ENCODE measurements at regions not wholly inside any gene's neighbourhood (a gene's known extent, or its start where the extent isn't known, plus 50 kb on each side); places are given as distances from the start of the nearest gene placed in this dataset.
A peak's percentile ranks its signal among the peaks of the same experiment; 100 is the strongest.

DNA sequence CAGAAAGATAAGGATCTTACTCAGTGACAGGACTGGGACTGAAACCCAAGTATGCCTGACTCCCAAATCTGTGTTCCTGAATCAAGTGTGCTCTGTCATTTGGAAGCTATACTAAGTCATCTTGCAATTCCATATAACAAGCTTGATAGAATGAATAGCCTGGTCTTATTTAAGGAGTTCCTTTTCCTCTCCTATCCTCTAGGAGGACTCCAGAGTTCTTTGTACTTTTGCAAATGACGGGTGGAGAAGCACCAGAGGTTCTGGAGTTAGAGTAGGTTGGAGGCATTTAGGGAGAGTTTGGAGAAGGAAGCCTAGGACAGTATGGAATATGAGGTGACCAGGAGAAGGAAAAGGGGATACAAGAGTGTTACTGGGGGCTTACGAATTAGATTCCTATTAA is 92.9 kb upstream of the RCN1 start:
- no peak for DNase-seq

DNA sequence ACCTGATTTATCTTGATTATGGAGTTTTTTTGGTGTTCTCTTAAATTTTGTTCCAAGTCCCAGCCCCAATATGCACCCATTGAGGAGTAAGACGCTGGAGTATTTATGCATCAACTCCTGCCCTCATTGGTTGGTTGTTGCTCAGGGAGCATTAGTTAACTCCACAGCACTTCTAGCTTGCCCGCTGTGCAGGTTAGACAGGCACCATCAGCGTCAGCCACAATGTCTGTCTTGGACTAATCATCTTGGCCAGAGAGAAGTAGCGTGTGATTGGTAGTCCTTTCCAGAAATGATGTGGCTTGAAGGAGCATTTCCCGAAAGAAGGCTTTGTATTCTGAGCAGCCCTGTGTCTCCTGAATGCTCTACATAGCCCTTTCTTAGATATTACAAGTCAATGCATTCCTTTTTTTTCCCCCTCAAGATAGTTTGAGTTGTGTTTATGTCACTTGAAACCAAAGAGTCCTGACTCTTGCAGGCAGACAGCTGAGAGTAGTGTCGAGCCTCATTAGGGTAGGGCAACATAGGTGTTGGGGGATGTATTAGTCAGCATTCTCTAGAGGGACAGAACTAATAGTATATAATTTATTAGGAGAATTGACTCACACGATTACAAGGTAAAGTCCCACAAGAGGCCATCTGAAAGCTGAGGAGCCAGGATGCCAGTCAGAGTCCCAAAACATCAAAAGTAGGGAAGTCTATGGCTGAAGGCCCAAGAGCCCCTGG is 94.6 kb upstream of the RCN1 start:
- DNase-seq: no peak

DNA sequence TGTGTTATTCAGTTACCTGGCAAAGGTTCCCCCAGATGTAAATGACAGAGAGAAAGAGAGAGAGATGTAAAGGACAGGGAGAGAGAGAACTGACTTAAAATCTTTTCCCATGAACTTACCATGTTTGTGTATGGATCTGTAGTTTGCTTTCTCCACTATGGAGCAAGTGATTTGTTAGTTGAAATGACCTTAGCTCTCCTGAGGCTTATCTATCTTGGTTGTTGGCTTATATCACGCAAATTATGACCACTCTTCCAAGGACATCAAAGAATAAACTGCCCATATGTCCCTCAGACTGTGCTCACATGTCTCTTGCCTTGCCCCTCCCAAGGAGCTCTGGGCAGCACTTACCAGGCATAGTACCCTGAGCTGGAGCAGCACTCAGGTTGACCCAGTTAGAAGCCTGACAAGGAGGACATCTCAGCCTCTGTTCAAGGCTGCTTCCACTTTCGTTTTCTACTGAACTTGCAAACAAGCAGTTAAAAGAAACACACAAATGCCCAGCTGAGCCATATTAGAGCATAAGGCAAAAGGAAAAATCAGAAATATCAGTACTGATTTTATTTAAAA is 95.3 kb upstream of the RCN1 start:
- DNase-seq: no peak

DNA sequence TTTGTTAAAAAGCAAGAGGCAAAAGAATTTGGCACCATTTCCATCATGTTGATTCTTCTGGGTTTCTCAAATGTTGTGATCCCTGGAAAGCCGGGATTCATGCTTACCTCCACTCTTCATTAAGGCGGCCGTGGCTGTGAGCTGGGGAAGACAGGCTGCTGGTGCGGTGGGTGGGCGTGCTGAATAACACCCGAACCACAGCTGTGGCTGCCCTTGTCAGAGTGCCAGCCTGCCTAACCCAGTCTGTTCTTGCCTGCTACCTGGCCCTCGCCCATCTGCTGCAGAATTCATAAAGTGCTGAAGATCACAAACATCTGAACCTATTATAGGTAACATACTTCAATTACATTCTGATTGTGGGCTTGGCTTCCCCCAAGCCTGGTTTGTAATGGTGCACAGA is 95.8 kb upstream of the RCN1 start:
- DNase-seq: no peak

DNA sequence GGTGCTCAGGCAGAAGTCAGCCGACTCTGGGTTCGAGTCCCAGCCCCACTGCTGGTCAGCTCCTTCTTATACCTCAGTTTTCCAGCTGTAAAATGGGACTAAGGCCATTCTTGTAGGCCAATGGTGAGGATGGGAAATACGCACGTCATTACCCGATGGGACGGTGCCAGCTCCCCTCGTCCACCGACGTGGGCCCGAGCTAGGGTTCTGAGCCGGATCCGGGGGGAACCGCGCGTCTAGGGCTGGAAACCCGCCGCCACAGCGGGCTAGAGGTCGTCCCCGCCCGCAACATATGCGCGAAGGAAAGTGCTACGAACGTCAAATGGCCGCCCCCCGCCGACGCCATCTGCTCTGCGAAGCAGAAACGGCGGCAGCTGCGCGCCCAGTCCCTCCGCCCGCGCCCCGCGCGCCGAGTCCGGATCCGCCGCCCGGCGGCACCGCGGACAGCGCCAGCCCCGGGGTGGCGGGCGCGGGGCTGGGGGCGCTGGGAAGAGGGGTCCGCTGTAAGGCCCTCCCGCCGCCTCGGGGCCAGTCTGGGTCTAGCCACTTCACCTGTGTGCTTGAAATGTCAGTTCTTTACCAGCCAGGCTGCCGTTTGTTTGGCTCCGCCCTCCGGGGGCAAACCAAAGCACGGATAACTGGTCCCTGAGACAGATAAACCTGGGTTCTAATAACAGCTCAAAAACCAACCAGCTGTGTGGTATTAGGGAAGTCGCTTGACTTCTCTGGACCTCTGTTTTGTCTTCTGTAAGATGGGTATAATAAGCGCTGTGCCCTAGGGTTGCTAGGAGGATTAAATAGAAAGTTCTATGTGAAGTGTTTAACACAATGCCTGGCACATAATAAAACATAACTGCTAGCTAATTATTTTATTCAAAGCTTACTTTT is 103.5 kb upstream of the RCN1 start:
- DNase-seq: no peak

DNA sequence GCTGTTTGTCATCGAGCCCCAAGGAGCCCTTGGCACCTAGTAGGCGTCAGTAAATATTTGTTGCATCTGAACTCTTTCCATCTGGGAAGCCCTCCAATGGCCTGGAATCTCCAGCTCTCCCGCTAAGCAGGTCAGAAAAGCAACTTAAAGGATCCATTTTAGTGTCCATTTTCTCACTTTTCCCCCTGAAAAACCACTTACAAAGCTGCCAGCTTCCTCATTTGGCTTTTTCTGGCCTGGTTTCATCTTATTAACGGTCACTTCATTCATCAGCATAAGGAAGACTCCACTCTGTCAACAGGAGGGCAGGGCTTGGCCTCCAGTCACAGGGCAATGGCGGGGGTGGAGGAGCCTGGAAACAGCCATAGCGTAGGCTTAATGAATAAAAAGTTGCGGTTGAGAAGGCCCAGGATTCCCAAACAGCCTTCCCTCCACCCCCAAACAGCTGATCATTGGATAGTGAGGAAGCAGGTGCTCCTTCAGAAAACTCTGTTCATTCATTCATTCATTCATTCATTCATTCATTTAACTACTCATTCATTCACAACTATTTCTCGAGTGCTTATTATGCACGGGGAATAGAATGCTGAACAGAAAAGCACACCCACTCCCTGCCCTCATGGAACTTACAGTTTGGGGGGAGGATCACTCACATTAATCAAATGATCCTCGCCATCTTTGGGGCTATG is 104.5 kb upstream of the RCN1 start:
- no peak for DNase-seq

DNA sequence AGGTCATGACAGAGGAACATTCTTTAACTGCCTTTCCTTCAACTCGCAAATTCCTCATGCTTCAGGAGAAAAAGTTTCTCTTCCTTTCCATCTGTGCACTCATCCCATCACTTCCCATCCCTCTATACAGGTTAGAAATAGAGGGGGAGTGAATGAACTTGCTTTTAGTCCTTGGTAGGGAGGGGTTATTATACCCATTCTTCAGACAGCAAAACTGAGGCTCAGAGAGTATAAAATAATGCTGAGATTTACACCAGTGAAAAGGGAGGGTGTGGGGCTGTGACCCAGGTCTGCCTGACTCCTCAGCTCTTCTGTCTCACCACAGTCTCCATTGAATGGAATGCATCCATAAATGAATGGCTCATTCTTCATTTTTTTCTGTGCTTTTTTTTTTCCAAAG is 109.4 kb upstream of the RCN1 start:
- no peak for DNase-seq

DNA sequence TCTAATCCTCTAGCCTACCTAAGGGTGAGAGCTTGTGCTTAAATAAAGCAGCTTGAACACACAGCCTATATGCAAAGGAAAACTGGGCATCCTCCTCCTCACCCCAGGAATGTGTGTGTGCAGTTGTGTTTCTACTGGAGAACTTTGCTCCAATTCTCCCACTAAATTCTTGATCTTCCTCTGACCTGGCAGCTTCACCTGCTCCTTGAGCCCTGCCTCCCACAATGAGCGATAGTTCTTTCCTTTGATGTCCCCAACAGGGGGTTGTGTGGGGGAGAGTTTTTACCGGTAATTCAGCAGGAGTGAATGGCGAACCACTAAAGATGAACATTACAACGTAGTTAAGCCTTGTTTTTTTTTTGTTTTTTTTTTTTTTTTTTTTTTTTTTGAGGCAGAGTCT is 113.5 kb upstream of the RCN1 start:
- no peak for DNase-seq

DNA sequence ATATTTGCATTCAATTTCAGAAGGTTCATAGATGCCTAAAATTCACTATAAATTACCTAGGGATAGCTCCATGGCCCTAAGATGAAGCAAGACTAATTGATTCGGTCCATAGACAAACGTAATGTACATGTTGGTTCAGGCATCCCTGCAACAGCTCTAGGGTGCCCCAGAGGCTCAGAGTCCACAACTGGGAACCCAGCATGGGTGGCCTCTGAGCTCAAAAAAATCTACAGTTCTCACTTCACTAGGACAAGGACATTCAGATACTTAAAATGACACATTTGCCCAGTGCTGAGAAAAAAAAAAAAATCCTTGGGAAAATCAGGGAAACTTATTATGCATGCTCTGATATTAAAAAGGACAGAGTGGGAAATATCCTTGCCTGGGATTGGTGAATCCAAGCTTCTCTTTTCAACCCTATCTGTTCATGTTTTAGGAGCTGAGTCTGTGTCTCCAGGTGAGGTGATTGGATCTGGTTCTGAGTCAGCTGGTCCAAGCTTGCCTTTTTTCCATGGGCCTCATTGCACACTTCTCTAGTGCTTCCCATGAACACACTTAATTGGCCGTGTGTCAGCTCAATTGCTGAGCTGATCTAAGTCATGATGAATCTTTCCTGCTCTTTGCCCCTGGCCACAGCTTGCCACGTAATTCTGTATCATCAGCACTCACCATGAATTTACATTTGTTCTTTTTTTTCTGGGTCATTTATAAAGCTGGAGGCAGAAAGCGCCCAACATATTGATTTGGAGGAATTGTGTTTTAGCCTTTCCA is 116.3 kb upstream of the RCN1 start:
- DNase-seq: no peak

DNA sequence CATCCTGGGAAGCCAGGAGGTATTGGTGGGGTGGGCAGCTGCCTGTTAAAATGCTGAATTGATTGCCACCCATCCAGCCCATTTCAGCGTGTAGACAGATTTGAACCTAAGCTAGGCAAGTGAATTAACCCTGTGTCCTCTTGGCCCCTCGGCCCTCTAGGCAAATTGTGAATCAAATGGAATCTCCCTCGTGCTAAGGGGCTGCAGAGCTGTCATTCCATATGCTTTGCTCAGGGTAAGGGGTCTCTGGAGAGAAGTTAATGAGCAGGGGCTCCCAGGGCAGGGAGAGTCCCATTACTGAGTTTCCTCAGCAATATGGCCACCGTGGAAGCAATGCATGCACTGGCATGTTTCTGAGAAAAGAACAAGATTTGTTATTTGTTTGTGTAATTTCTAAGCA is 117.7 kb upstream of the RCN1 start:
- DNase-seq: no peak

DNA sequence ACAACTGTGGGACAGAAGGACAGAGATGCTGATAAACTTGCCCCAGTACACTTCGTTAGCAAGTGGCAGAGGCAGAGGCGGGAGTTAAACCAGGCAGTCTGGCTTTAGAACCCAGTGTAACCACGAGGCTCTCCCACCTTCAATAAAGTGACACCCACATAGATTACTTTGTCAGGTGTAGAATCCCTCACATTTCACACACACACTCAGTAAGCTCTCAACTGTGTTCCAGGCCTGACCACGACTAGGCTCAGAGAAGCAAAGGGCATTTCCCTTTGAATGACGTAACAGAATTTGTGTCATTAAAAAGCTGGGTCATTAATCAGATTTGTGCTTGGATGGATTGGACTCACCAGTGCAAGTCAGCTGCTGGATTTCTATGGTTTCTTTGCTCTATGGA is 118.3 kb upstream of the RCN1 start:
- no peak for DNase-seq

DNA sequence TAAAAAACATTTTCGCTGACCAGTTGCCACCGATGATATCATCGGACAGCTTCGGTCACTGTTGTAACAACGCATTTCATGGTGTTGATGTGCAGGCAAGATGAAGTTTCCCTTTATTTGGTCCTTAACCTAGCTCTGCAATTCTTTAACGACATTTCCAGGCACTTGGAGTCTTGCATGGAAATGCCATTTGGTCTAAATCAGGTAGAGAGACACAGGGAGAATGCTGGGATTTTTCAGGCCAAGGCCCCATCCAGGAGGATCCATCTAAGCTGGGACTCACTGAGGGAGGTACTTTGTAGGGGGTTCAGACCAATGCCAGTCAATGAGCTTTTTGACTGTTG is 121.5 kb upstream of the RCN1 start:
- DNase-seq: no peak

DNA sequence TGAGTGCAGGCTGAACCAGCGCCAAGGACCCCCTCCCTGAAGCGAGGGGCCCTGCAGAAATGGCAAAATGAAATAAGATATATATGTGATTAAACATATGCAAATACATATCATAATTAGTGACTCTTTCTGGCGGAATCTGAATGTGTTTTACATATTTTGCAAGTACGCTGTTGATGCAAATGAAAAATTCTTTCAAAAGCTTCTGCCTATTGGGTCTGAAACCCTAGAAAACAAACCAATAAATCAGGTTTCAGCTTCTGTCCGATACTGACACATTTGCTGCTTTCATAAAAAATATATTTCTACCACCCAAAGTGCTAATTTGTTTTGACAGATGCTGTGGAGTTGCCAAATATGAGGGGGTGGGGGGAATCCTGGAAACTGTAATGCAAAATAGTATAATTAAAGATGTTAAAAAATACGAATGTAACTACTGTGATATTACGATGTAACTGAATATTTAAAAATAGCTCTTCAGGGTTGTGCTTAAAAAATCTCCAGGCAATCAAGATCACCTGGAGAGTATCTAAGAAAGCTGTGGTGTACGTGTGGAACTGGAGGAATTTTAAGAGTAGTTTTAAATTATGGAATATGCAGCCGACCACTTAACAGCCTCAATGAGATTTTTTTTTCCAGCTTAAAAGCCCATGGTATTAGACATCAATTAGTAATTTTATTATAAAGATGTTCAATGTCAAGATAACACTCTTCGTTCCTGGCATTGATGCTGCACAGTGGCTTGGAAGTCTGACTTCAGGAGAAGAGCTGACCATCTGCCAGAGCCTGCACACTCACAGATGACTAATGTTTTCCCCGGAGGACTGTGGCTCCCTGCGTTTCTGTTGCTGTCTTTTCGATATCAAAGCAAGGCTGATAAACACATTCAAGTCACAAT is 122.2 kb upstream of the RCN1 start:
- no peak for DNase-seq

DNA sequence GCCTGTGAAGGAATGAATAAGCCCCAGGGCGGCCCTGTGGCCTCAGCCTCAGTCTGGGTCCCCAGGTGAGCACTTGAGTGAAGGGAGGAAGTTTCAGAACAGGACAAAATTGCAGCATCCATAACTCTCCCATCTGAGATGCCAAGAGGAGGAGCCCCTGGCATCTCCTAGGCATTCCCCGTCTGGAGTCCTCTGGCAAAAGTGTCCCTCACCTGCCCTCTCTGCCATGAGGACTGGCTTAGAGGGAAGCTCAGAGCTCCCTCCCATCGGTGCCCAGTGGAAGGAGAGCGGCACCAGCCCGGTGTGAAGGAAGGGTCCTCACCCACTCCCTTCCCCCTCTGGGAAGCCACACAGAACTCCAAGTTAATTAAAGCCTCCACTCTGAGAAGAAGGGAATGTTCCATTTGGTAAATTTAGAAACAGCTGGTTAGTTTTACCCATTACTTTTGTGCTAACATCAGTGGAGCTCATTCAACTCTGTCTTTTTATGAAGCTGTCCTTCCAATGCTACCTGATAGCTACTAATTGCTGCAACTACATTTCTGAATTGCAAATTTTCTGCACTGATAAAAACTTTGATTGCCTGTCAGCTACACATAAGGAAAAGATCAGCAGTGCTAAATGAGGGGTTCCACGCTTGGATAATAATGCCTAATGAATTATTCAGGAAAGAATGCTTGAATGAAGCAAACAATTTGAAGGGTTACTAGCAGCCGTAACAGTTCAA is 123.3 kb upstream of the RCN1 start:
- no peak for DNase-seq

DNA sequence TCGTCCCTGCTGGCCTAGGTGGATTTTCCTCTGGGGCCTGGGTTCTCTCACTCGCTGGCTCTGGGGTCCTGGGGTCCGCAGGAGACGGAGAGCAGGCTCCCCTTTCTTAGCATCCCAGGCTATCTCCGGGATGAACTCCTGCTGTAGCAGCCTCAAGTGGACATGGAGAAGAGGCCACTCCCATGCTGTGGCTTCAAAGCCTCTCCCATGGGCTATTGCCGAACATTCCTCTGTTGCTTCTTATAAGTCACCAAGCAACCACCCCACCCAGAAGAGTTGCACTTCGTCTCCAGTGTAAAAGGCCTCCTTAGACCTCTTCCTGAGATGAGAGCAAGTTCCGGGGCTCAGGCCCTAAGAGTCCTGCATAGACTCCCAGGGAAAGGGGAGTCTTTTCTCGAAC is 124.0 kb upstream of the RCN1 start:
- no peak for DNase-seq

DNA sequence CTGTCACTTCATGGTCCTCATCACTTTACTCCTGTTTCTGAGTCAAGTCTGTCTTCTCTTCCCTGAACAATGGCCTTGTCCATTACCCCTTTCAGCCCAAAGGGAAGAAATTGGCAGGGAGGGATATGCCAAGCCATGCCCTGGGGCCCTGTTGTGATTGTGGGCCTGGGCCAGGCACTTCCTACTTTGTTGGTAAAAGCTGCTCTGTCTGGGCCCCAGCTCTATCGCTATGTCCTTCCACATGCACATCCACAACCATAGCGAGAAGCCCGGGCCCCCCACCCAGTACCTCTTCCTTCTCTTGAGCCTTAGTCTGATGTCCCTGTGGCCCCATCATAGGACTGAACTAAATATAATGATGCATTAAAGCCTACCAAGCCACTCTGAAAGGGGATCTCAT is 126.7 kb upstream of the RCN1 start:
- no peak for DNase-seq

DNA sequence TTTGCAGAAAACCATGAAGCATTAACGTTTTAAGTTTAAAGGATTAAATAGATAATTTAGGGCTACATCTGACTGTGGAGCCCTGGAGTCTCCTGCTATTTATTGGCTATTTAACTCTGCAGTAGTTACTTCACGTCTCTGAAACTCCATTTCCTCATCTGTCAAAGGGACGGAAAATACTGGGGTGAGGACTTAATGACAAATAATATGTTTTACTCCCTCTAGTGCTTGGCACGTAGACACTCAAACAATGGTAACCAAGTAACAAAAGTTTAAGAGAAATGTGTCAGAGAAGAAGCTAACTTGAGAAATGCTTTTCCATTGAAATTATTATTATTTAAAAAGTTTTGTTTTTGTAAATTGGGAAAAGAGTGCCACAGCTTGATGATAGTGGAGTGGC is 130.7 kb upstream of the RCN1 start:
- DNase-seq: no peak

DNA sequence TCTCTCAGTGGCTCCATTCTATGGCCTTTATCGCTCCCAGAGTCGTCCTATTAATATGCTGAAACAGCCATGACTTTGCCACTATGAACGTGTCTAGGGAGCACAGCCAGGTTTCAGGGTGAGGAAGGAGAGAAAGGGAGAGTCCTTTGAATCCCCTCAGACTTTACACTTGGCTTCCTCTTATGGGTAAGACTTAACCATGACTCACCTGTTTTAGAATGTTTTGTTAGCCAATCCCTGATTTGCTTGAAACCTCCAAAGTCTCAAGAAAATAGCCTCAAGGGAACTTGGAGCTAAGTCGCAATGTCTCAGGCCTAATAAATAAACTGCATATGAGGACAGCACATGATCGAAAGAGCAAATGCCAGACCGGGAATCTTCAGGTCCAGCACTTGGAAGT is 131.2 kb upstream of the RCN1 start:
- DNase-seq: no peak

DNA sequence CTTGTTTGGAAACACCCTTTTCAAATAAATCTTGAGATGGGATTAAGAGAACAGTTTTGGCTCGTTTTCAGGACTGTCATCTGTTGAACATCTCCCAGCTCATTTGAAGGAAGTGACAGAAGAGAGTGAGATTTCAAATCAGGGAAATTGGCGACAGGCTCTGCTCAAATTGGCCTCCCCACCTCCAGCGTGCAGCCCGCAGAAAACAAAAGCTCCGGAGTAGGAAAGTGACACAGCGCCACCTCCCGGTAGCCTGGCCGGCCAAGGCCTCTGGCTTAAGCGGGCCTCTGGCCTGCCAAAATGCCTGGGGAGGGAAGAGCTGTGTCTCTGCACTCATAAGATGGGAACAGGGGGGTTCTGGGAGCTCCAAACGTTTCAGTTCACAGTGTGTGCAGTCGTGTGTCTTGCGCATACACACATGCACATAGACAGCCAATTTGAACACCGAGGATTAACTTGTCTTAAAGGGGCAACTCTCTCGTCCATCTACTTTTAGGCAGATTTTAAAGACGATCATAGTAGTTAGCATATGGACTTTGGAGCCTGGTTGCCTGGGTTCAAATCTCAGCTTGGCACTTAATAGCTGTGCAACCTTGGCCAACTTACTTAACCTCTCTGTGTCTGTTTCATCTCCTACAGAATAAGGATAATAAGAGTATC is 132.7 kb upstream of the RCN1 start:
- DNase-seq: peak; percentile 57

DNA sequence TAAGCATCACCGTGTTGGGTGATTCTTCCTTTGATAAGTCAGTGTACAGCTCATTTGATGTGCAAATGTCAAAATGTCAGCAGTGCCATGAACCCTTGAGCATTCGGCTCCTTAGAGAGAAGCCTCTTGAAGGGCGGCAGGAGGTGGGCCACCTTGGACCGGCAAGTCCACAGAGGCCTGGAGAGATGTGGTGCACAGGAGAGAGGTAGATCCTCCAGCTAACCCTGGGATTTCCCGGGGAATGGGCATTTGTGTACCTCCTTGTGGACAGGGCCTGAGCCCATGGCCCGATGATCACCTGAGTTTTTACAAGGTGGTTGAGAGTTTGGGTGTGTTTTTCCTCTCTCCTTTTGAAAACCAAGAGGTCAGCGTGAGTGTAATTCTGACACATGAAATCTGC is 133.2 kb upstream of the RCN1 start:
- DNase-seq: no peak

DNA sequence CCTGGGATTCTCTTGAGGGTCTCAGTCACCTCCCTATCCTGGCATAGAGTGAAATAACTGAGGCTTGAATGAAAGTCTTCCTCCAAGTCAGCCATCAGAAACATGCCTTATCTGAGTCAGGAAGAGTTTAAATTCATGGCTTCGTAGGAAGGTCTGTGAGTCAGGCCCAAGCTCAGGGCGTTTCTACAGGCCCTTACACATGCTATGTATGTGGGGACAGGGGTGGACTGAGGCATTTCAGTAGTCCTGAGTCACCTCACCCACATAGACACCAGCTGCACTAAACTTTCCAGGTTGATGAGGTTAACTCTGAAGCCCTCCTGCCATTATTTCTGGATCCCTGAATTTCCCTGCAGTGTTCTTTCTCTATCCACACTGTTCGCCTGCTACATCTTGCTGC is 134.6 kb upstream of the RCN1 start:
- DNase-seq: no peak
